NCI-H2029 treated with DMSO at 0.1 percent for 48 hours (cell line): ENCODE measurements at regions not wholly inside any gene's neighbourhood (a gene's known extent, or its start where the extent isn't known, plus 50 kb on each side); places are given as distances from the start of the nearest gene placed in this dataset.

Experiments used
- DNase-seq: peaks from one replicate; lab custom pipeline; 2025; lab: John Stamatoyannopoulos, UW

- DNase-seq: no peak
Measured at GRCh38 chr4:176843710-176844109, 51.0 kb upstream of the VEGFC start.

GRCh38 chr4:176844448-176844847, 51.7 kb upstream of the VEGFC start:
- no peak for DNase-seq

GRCh38 chr4:176845636-176846035, 52.9 kb upstream of the VEGFC start:
- DNase-seq: no peak

GRCh38 chr4:176849076-176849475, 56.4 kb upstream of the VEGFC start:
- DNase-seq: no peak

- no peak for DNase-seq
Measured at GRCh38 chr4:176850436-176850835, 57.7 kb upstream of the VEGFC start.

GRCh38 chr4:176856421-176856820, 63.7 kb upstream of the VEGFC start:
- DNase-seq: no peak

GRCh38 chr4:176858839-176859238, 66.1 kb upstream of the VEGFC start:
- no peak for DNase-seq

- no peak for DNase-seq
Measured at GRCh38 chr4:176864238-176864637, 71.5 kb upstream of the VEGFC start.

GRCh38 chr4:176868676-176869075, 76.0 kb upstream of the VEGFC start:
- no peak for DNase-seq

- DNase-seq: no peak
Measured at GRCh38 chr4:176872461-176872860, 79.7 kb upstream of the VEGFC start.

- DNase-seq: no peak
Measured at GRCh38 chr4:176874721-176875445, 82.2 kb upstream of the VEGFC start.

GRCh38 chr4:176875446-176875930, 82.8 kb upstream of the VEGFC start:
- no peak for DNase-seq

- DNase-seq: no peak
Measured at GRCh38 chr4:176879380-176880116, 86.8 kb upstream of the VEGFC start.

- DNase-seq: no peak
Measured at GRCh38 chr4:176882206-176882605, 89.5 kb upstream of the VEGFC start.

- DNase-seq: peak; percentile 11
Measured at GRCh38 chr4:176883108-176883550, 90.4 kb upstream of the VEGFC start.

- DNase-seq: no peak
Measured at GRCh38 chr4:176883681-176884418, 91.1 kb upstream of the VEGFC start.

GRCh38 chr4:176885224-176885623, 92.5 kb upstream of the VEGFC start:
- DNase-seq: no peak

GRCh38 chr4:176886135-176886534, 93.4 kb upstream of the VEGFC start:
- no peak for DNase-seq

GRCh38 chr4:176889776-176890175, 97.1 kb upstream of the VEGFC start:
- DNase-seq: no peak

- no peak for DNase-seq
Measured at GRCh38 chr4:176894498-176894897, 101.8 kb upstream of the VEGFC start.

GRCh38 chr4:176896211-176896610, 103.5 kb upstream of the VEGFC start:
- no peak for DNase-seq

- DNase-seq: no peak
Measured at GRCh38 chr4:176897226-176897625, 104.5 kb upstream of the VEGFC start.

- DNase-seq: no peak
Measured at GRCh38 chr4:176898791-176899190, 106.1 kb upstream of the VEGFC start.
